GM06990 (cell line): ENCODE measurements at regions not wholly inside any gene's neighbourhood (a gene's known extent, or its start where the extent isn't known, plus 50 kb on each side); places are given as distances from the start of the nearest gene placed in this dataset.

Experiments used
- DNase-seq: peaks from one replicate; pipeline ENCODE4 v3.0.0-alpha.2; 2011; ENCODE audit not compliant: insufficient read length; ENCODE audit errors: extremely low read depth
- H3K27me3 ChIP-seq: replicated peaks from 2 replicates; pipeline ENCODE4 v1.6.0; 2011; ENCODE audit warnings: low read length; ENCODE audit not compliant: control insufficient read depth, insufficient read depth
- H3K36me3 ChIP-seq: 2 replicates; pipeline ENCODE4 v1.5.1; 2011; ENCODE audit warnings: low read length; ENCODE audit not compliant: control insufficient read depth, insufficient read depth
- H3K4me3 ChIP-seq: replicated peaks from 2 replicates; pipeline ENCODE4 v1.5.1; 2011; ENCODE audit warnings: low read depth, mild to moderate bottlenecking, control low read depth, low read length
- CTCF ChIP-seq: IDR thresholded peaks from 2 replicates; pipeline ENCODE4 v1.5.1; 2011; ENCODE audit warnings: low read length, control low read depth, mild to moderate bottlenecking, inconsistent platforms; ENCODE audit not compliant: insufficient read depth, poor library complexity, severe bottlenecking

GRCh38 chr10:44788147-44789129 lies 122.7 kb upstream of the TMEM72 start:
- TF ChIP-seq CTCF, result no peak

GRCh38 chr10:44792119-44792775 lies 118.9 kb upstream of the TMEM72 start:
- no peak overlapping the region for H3K4me3 ChIP-seq
- DNase-seq, result no peak
- no peak for TF ChIP-seq CTCF
- H3K36me3 ChIP-seq, result no peaks in the 10 kb centered on the region
- H3K27me3 ChIP-seq, result no peaks in the 10 kb centered on the region

More at GRCh38 chr10:44788147-44789129, 122.7 kb upstream of the TMEM72 start:
- DNase-seq, result no peak
- H3K36me3 ChIP-seq, result no peaks in the 10 kb centered on the region
- no peak overlapping the region for H3K4me3 ChIP-seq
- H3K27me3 ChIP-seq, result no peaks in the 10 kb centered on the region

GRCh38 chr10:44799966-44800365 lies 111.2 kb upstream of the TMEM72 start:
- H3K27me3 ChIP-seq, result peaks cover 2% of the 10 kb centered on the region
- no peak for DNase-seq
- no peak for TF ChIP-seq CTCF
- H3K4me3 ChIP-seq, result no peak overlapping the region
- H3K36me3 ChIP-seq, result no peaks in the 10 kb centered on the region

- Histone ChIP-seq H3K4me3 (no peak overlapping the region), H3K27me3 (peaks cover 2% of the 10 kb centered on the region), H3K36me3 (no peaks in the 10 kb centered on the region)
- TF ChIP-seq CTCF, result no peak
- no peak for DNase-seq
Measured at GRCh38 chr10:44801383-44802327, 109.5 kb upstream of the TMEM72 start.

- H3K27me3 ChIP-seq, result no peaks in the 10 kb centered on the region; the same call in 1 of the 2 replicates
- no peak overlapping the region for H3K4me3 ChIP-seq
- no peak for DNase-seq
- no peak for TF ChIP-seq CTCF
- H3K36me3 ChIP-seq, result no peaks in the 10 kb centered on the region
Measured at GRCh38 chr10:44803862-44804261, 107.3 kb upstream of the TMEM72 start.
